ENCODE measurements at regions not wholly inside any gene's neighbourhood (a gene's known extent, or its start where the extent isn't known, plus 50 kb on each side); places are given as distances from the start of the nearest gene placed in this dataset.

GRCh38 chr12:17322090-17322489 is 716.1 kb upstream of the LMO3 start:
- H3K9me3 Mint-ChIP-seq, result peaks cover 50% of the 10 kb centered on the region
- H3K4me1 Mint-ChIP-seq, result peaks cover 10% of the 10 kb centered on the region
- no peak for DNase-seq (ENCODE audit: low spot score in 2 of 2, unreplicated experiment in 2 of 2)
- no peak overlapping the region for H3K4me3 Mint-ChIP-seq
- TF ChIP-seq CTCF (IDR thresholded peaks at IDR 0.05; ENCODE audit: unreplicated experiment), result no peak
- no peak overlapping the region for H3K27ac Mint-ChIP-seq
- H3K27me3 Mint-ChIP-seq (ENCODE audit: low read depth), result no peaks in the 10 kb centered on the region
- H3K36me3 Mint-ChIP-seq, result no peaks in the 10 kb centered on the region

GRCh38 chr12:17304503-17305347 is 698.8 kb upstream of the LMO3 start:
- Mint-ChIP-seq H3K4me1 (no peaks in the 10 kb centered on the region), H3K4me3 (no peak overlapping the region), H3K27ac (no peak overlapping the region), H3K27me3 (ENCODE audit: low read depth) (no peaks in the 10 kb centered on the region), H3K36me3 (no peaks in the 10 kb centered on the region), H3K9me3 (peaks cover 25% of the 10 kb centered on the region)
- no peak for TF ChIP-seq CTCF (IDR thresholded peaks at IDR 0.05; ENCODE audit: unreplicated experiment)
- no peak for DNase-seq (ENCODE audit: low spot score in 2 of 2, unreplicated experiment in 2 of 2)

GRCh38 chr12:17302001-17302400 is 696.0 kb upstream of the LMO3 start:
- no peaks in the 10 kb centered on the region for H3K36me3 Mint-ChIP-seq
- no peak for TF ChIP-seq CTCF (IDR thresholded peaks at IDR 0.05; ENCODE audit: unreplicated experiment)
- no peak overlapping the region for H3K4me3 Mint-ChIP-seq
- H3K4me1 Mint-ChIP-seq, result no peaks in the 10 kb centered on the region
- peaks cover 41% of the 10 kb centered on the region for H3K9me3 Mint-ChIP-seq
- no peak overlapping the region for H3K27ac Mint-ChIP-seq
- no peaks in the 10 kb centered on the region for H3K27me3 Mint-ChIP-seq (ENCODE audit: low read depth)
- DNase-seq (ENCODE audit: low spot score in 2 of 2, unreplicated experiment in 2 of 2), result no peak

GRCh38 chr12:17301544-17301943 is 695.6 kb upstream of the LMO3 start:
- Mint-ChIP-seq H3K27me3 (ENCODE audit: low read depth) (no peaks in the 10 kb centered on the region), H3K36me3 (no peaks in the 10 kb centered on the region), H3K27ac (no peak overlapping the region), H3K9me3 (peaks cover 44% of the 10 kb centered on the region), H3K4me1 (no peaks in the 10 kb centered on the region), H3K4me3 (no peak overlapping the region)
- no peak for TF ChIP-seq CTCF (IDR thresholded peaks at IDR 0.05; ENCODE audit: unreplicated experiment)
- no peak for DNase-seq (ENCODE audit: low spot score in 2 of 2, unreplicated experiment in 2 of 2)

GRCh38 chr12:17296882-17297281 is 690.9 kb upstream of the LMO3 start:
- no peak for TF ChIP-seq CTCF (IDR thresholded peaks at IDR 0.05; ENCODE audit: unreplicated experiment)
- no peaks in the 10 kb centered on the region for H3K36me3 Mint-ChIP-seq
- no peak overlapping the region for H3K4me3 Mint-ChIP-seq
- no peaks in the 10 kb centered on the region for H3K4me1 Mint-ChIP-seq
- H3K9me3 Mint-ChIP-seq, result peaks cover 26% of the 10 kb centered on the region
- H3K27me3 Mint-ChIP-seq (ENCODE audit: low read depth), result no peaks in the 10 kb centered on the region
- H3K27ac Mint-ChIP-seq, result no peak overlapping the region
- DNase-seq (ENCODE audit: low spot score in 2 of 2, unreplicated experiment in 2 of 2), result no peak

Measured in mesothelial cell of epicardium (in vitro differentiated cells).